ENCODE measurements at regions not wholly inside any gene's neighbourhood (a gene's known extent, or its start where the extent isn't known, plus 50 kb on each side); places are given as distances from the start of the nearest gene placed in this dataset.

DNA sequence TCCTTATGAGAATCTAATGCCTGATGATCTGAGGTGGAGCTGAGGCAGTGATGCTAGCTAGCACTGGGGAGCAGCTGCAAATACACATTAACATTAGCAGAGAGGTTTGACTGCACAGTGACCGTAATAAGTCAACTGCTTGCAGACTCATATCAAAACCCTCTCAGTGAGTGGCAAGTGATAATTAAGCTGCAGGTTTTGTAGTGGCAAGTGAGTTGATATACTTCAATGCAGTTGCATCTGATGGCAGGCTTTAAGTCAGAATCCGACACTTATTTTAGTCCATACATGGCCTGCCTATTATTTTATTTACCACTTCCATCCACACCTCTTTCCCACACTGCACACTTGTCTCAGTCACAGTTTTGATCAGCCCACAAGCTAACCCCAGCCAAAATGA, 209.2 kb upstream of the IRS2 start:
- Histone ChIP-seq H3K9me3 (no peaks in the 10 kb centered on the region), H3K27me3 (replicated peaks; ENCODE audit: insufficient read depth) (no peaks in the 10 kb centered on the region), H3K4me1 (replicated peaks) (no peaks in the 10 kb centered on the region), H3K36me3 (no peaks in the 10 kb centered on the region), H3K4me3 (no peak overlapping the region), H3K27ac (no peak overlapping the region)
- TF ChIP-seq CTCF (IDR thresholded peaks at IDR 0.05) (no peak), POLR2A (IDR thresholded peaks at IDR 0.05) (no peak), POLR2AphosphoS5 (IDR thresholded peaks at IDR 0.05) (no peak)
- no peak for DNase-seq (ENCODE audit: low spot score)
- 93% methylated on average over 2 of the region's 2 CpGs for WGBS
- intact Hi-C loops (cut with DNase I) = no loop called here

- intact Hi-C loops (cut with DNase I) = no loop called here
- no peaks in the 10 kb centered on the region for H3K4me1 ChIP-seq (replicated peaks)
- TF ChIP-seq POLR2A (IDR thresholded peaks at IDR 0.05) = no peak
- no peak for TF ChIP-seq POLR2AphosphoS5 (IDR thresholded peaks at IDR 0.05)
- no peak for TF ChIP-seq CTCF (IDR thresholded peaks at IDR 0.05)
- H3K4me3 ChIP-seq = no peak overlapping the region
- H3K27ac ChIP-seq = no peak overlapping the region
- no peaks in the 10 kb centered on the region for H3K27me3 ChIP-seq (replicated peaks; ENCODE audit: insufficient read depth)
- H3K36me3 ChIP-seq = no peaks in the 10 kb centered on the region
- no peaks in the 10 kb centered on the region for H3K9me3 ChIP-seq
- no peak for DNase-seq (ENCODE audit: low spot score)
- WGBS = 83% methylated on average over 6 of the region's 6 CpGs
Measured at GRCh38 chr13:109990296-109990695, 203.9 kb upstream of the IRS2 start.

DNA sequence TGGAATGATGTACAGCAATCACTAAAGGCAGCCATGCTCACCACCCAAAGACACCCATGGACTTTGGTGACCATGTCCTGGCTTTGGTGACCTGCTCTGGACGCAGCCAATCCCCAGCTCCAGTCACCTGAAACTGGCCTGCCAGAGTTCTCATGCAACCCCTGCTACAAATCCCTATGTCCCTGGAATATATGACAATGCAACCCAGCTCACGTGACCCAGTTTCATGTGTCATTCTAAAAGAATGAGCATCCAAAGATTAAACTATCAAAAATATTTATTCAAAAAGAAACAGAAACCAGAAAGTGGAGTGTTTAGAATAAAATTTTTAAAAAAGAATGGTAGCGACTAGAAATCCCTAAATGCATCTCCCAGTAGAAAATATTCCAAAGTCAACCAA, 203.3 kb upstream of the IRS2 start:
- H3K4me3 ChIP-seq = no peak overlapping the region
- TF ChIP-seq CTCF (IDR thresholded peaks at IDR 0.05) = no peak
- TF ChIP-seq POLR2AphosphoS5 (IDR thresholded peaks at IDR 0.05) = no peak
- no peak for TF ChIP-seq POLR2A (IDR thresholded peaks at IDR 0.05)
- intact Hi-C loops (cut with DNase I) = no loop called here
- H3K36me3 ChIP-seq = no peaks in the 10 kb centered on the region
- no peak overlapping the region for H3K27ac ChIP-seq
- no peaks in the 10 kb centered on the region for H3K4me1 ChIP-seq (replicated peaks)
- no peak for DNase-seq (ENCODE audit: low spot score)
- WGBS = 90% methylated on average over 3 of the region's 3 CpGs
- no peaks in the 10 kb centered on the region for H3K9me3 ChIP-seq
- no peaks in the 10 kb centered on the region for H3K27me3 ChIP-seq (replicated peaks; ENCODE audit: insufficient read depth)

DNA sequence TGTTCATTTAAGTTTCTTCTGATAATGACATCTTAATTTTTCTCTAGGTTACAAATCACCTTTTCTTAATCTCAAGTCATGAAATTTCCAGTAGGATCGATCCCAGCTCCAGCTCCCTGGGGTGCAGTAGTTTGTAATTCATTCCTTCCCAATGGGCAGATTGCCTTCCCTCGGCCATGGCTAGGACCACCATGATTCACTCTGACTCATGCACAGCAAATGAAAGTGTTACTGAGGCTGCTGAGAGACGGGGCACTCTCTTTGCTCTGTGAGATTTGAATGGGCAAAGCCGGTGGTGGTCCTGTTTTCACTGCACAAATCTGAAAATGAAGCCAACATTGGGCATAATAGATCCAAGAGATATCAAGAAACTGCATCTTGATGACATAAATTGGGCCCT, 202.8 kb upstream of the IRS2 start:
- Histone ChIP-seq H3K4me1 (replicated peaks) (no peaks in the 10 kb centered on the region), H3K9me3 (no peaks in the 10 kb centered on the region), H3K27ac (no peak overlapping the region), H3K4me3 (no peak overlapping the region), H3K36me3 (no peaks in the 10 kb centered on the region), H3K27me3 (replicated peaks; ENCODE audit: insufficient read depth) (no peaks in the 10 kb centered on the region)
- TF ChIP-seq CTCF (IDR thresholded peaks at IDR 0.05) = no peak
- TF ChIP-seq POLR2AphosphoS5 (IDR thresholded peaks at IDR 0.05) = no peak
- no peak for TF ChIP-seq POLR2A (IDR thresholded peaks at IDR 0.05)
- intact Hi-C loops (cut with DNase I) = no loop called here
- DNase-seq (ENCODE audit: low spot score) = no peak
- WGBS = 91% methylated on average over 4 of the region's 4 CpGs

DNA sequence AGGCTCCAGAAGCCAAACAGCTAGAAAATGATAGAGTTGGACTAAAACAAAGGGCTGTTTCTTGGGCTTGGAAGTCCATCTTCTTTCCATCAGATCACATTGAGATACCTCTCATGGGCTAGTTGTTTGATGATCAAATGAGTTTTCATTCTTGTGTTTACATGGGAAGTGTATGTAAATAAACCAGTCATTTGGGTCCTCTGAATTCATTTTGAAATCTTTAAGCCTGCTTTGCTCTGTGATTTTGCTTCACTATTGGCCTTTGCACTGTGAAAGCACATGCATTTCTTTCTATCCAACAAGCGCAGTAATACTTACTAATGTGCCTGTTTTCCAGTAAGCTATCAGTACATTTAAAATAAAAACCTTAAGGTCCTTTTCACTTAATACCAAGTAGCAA, 200.5 kb upstream of the IRS2 start:
- Histone ChIP-seq H3K27me3 (replicated peaks; ENCODE audit: insufficient read depth) (no peaks in the 10 kb centered on the region), H3K4me1 (replicated peaks) (no peaks in the 10 kb centered on the region), H3K4me3 (no peak overlapping the region), H3K9me3 (no peaks in the 10 kb centered on the region), H3K27ac (no peak overlapping the region), H3K36me3 (no peaks in the 10 kb centered on the region)
- intact Hi-C loops (cut with DNase I) = no loop called here
- no peak for TF ChIP-seq POLR2AphosphoS5 (IDR thresholded peaks at IDR 0.05)
- DNase-seq (ENCODE audit: low spot score) = no peak
- 97% methylated on average over 1 of the region's 1 CpG for WGBS
